ENCODE measurements at regions not wholly inside any gene's neighbourhood (a gene's known extent, or its start where the extent isn't known, plus 50 kb on each side); places are given as distances from the start of the nearest gene placed in this dataset.
"Not testable (repeated sequence)": the region's sequence is repeated elsewhere in the genome, so short reads cannot be mapped to it uniquely, and the experiment has no call there.

- no peak overlapping the region for H3K27ac ChIP-seq
- H3K36me3 ChIP-seq = no peaks in the 10 kb centered on the region
- H3K4me3 ChIP-seq = no peak overlapping the region
- no peak for DNase-seq (ENCODE audit: low spot score in 2 of 2)
- TF ChIP-seq, protein P1, sequence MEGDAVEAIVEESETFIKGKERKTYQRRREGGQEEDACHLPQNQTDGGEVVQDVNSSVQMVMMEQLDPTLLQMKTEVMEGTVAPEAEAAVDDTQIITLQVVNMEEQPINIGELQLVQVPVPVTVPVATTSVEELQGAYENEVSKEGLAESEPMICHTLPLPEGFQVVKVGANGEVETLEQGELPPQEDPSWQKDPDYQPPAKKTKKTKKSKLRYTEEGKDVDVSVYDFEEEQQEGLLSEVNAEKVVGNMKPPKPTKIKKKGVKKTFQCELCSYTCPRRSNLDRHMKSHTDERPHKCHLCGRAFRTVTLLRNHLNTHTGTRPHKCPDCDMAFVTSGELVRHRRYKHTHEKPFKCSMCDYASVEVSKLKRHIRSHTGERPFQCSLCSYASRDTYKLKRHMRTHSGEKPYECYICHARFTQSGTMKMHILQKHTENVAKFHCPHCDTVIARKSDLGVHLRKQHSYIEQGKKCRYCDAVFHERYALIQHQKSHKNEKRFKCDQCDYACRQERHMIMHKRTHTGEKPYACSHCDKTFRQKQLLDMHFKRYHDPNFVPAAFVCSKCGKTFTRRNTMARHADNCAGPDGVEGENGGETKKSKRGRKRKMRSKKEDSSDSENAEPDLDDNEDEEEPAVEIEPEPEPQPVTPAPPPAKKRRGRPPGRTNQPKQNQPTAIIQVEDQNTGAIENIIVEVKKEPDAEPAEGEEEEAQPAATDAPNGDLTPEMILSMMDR (IDR thresholded peaks at IDR 0.05) = no peak
- no peak for TF ChIP-seq EP300 (IDR thresholded peaks at IDR 0.05)
- TF ChIP-seq POLR2A (IDR thresholded peaks at IDR 0.05) = no peak
- TF ChIP-seq POLR2AphosphoS5 (IDR thresholded peaks at IDR 0.05) = no peak
- WGBS = 75% methylated on average over 1 of the region's 1 CpG
- no peaks in the 10 kb centered on the region for H3K4me1 ChIP-seq
- no peaks in the 10 kb centered on the region for H3K9me3 ChIP-seq
- H3K27me3 ChIP-seq = no peaks in the 10 kb centered on the region
Observed at GRCh38 chr5:99544356-99544755, 615.5 kb upstream of the CHD1 start.

- 54% methylated on average over 4 of the region's 4 CpGs for WGBS
- Histone ChIP-seq H3K27ac (no peak overlapping the region), H3K9me3 (no peaks in the 10 kb centered on the region), H3K4me1 (no peaks in the 10 kb centered on the region), H3K36me3 (no peaks in the 10 kb centered on the region), H3K4me3 (no peak overlapping the region), H3K27me3 (no peaks in the 10 kb centered on the region)
- TF ChIP-seq, protein P1 (IDR thresholded peaks at IDR 0.05) = no peak
- TF ChIP-seq POLR2A (IDR thresholded peaks at IDR 0.05) (no peak), EP300 (IDR thresholded peaks at IDR 0.05) (no peak), POLR2AphosphoS5 (IDR thresholded peaks at IDR 0.05) (no peak)
- no peak for DNase-seq (ENCODE audit: low spot score in 2 of 2)
Observed at GRCh38 chr5:99543841-99544240, 615.0 kb upstream of the CHD1 start.

DNA sequence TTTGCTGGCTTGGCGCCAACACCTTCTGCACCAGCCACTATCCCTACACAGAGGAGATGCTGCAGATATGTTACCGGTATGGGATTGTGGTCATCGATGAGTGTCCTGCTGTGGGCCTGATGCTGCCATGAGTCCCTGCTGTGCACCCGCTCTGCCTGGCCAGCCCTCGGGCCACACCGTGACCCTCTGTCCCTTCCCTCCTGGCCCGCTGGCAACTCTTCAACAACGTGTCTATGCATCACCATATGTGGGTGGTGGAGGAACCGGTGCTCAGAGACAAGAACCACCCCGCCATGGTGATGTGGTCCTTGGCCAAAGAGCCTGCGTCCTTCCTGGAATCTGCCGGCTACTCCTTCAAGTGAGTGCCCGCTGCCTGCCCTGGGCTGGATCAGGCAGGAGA, 605.4 kb upstream of the CHD1 start:
- H3K36me3 ChIP-seq, H3K9me3 ChIP-seq, H3K4me1 ChIP-seq, H3K27me3 ChIP-seq, H3K4me3 ChIP-seq, H3K27ac ChIP-seq: not testable (repeated sequence)
- 50% methylated on average over 2 of the region's 13 CpGs for WGBS
- peak in 1 of 2 donors; percentile 67 for DNase-seq (ENCODE audit: low spot score in 2 of 2)

- WGBS = 52% methylated on average over 1 of the region's 1 CpG
Observed at GRCh38 chr5:99521666-99522065, 592.9 kb upstream of the CHD1 start.

GRCh38 chr5:99515864-99516490, 587.2 kb upstream of the CHD1 start:
- H3K27me3 ChIP-seq; H3K27ac ChIP-seq; H3K4me1 ChIP-seq; H3K9me3 ChIP-seq; DNase-seq (ENCODE audit: low spot score in 2 of 2); H3K4me3 ChIP-seq; H3K36me3 ChIP-seq: not testable (repeated sequence)
- 28% methylated on average over 5 of the region's 6 CpGs for WGBS

More at GRCh38 chr5:99521666-99522065, 592.9 kb upstream of the CHD1 start:
- not testable (repeated sequence) for H3K4me3 ChIP-seq; H3K36me3 ChIP-seq; DNase-seq (ENCODE audit: low spot score in 2 of 2); H3K27me3 ChIP-seq; H3K27ac ChIP-seq; H3K4me1 ChIP-seq; H3K9me3 ChIP-seq

DNA sequence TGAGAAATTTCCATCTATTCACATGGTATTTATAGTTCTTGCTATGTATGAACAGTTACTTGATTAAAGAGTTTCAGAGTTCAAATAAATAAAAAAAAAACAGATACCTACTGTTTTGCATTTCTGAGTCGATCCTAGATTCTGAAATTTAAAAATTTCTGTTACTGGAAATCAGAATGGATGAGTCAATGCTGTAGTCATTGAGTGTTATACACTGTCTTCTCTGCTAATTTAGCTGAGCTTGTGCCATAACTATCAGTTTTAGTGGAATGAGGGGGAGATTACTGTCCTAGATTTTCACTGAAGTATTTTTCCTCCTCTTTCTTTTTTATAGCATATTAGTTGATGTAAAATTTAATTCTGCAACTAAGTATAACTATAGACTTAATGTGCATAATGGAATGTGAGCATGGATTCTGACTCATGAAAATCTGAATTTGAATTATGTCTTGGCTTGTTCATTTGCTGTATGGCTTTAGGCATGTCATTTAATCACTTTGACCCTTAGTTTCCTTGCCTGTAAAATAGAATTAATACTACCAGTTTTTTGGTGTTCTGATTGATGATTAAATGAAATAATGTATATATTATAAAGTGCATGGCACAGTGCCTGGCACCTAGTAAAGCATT, 581.5 kb upstream of the CHD1 start:
- not testable (repeated sequence) for DNase-seq (ENCODE audit: low spot score in 2 of 2); H3K27me3 ChIP-seq
- WGBS = 44% methylated on average over 1 of the region's 1 CpG

DNA sequence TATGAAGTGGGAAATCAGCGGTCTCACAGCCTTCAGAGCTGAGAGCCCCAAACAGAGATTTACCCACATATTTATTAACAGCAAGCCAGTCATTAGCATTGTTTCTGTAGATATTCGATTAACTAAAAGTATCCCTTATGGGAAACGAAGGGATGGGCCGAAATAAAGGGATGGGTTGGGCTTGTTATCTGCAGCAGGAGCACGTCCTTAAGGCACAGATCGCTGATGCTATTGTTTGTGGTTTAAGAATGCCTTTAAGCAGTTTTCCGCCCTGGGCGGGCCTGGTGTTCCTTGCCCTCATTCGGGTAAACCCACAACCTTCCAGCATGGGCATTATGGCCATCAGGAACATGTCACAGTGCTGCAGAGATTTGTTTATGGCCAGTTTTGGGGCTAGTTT, 580.3 kb upstream of the CHD1 start:
- not testable (repeated sequence) for H3K4me1 ChIP-seq; H3K36me3 ChIP-seq; DNase-seq (ENCODE audit: low spot score in 2 of 2); H3K27me3 ChIP-seq; H3K4me3 ChIP-seq; H3K27ac ChIP-seq; H3K9me3 ChIP-seq
- 80% methylated on average over 9 of the region's 9 CpGs for WGBS

More for the DNA sequence above, 581.5 kb upstream of the CHD1 start:
- H3K9me3 ChIP-seq, H3K36me3 ChIP-seq, H3K27ac ChIP-seq, H3K4me1 ChIP-seq, H3K4me3 ChIP-seq: not testable (repeated sequence)

GRCh38 chr5:99495456-99495855, 566.6 kb upstream of the CHD1 start:
- not testable (repeated sequence) for H3K9me3 ChIP-seq; H3K27ac ChIP-seq; H3K36me3 ChIP-seq; H3K4me3 ChIP-seq; H3K4me1 ChIP-seq; H3K27me3 ChIP-seq; DNase-seq (ENCODE audit: low spot score in 2 of 2)
- WGBS = 83% methylated on average over 4 of the region's 4 CpGs

DNA sequence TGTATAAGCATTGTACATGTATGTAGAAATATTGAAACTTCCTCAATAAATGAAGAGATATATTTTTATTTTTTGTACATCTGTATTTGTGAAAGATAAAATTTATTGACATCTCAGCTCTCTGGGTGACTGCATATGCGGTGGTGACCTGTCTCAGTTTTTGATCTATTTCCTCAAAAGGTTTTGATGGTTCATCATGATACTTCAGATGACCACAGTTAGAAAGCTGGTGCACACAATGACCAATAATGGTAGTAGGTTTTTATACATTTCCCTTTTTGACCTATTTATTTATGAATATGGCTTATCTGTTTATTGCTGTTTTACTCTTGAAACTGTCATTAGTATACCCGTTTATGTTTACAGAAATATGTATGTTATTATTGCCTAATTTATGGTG, 549.6 kb upstream of the CHD1 start:
- WGBS = 69% methylated on average over 2 of the region's 2 CpGs
- not testable (repeated sequence) for DNase-seq (ENCODE audit: low spot score in 2 of 2); H3K27ac ChIP-seq; H3K27me3 ChIP-seq; H3K4me3 ChIP-seq; H3K36me3 ChIP-seq; H3K4me1 ChIP-seq; H3K9me3 ChIP-seq

DNA sequence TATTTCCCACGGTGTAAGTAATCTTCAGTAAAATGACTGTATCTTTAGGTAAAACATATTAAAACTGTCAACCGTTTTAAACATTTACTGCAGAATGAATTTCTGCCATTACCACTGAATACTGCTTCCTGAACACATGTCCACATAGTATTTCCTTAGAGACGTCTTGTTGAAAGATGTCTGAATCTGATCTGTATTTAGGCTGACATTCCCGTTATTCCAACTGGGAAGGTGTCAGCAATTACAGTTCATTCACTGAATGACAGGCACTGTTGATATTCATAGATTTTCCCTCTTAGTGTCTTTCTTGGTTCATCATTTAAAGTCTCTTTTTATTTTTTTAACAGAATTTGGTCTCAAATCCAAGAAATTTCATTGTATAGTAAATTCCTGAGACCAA, 544.5 kb upstream of the CHD1 start:
- not testable (repeated sequence) for H3K4me3 ChIP-seq; H3K27ac ChIP-seq; H3K9me3 ChIP-seq; H3K4me1 ChIP-seq; DNase-seq (ENCODE audit: low spot score in 2 of 2); H3K36me3 ChIP-seq; H3K27me3 ChIP-seq
- 66% methylated on average over 4 of the region's 4 CpGs for WGBS

- not testable (repeated sequence) for H3K4me3 ChIP-seq; DNase-seq (ENCODE audit: low spot score in 2 of 2); H3K9me3 ChIP-seq; H3K36me3 ChIP-seq; H3K27ac ChIP-seq; H3K4me1 ChIP-seq; H3K27me3 ChIP-seq
- WGBS = 60% methylated on average over 4 of the region's 4 CpGs
Observed at GRCh38 chr5:99471726-99472125, 542.9 kb upstream of the CHD1 start.

DNA sequence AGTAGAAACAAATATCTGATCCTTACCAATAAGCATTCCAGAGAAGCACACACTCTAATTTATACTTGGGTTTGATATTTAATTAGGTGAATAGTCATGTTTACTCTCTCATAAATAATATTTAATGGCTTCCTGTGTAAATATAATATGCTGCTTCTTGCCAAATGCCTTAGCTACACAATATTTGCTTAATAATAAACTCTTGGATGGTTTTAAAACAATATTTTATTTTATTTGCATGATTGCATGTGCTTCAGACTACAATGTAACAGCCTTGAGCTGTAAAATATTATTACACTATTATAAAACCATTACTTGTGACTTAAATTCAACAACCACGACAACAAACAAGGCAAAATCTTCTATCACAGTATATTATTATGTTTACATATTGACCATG, 542.4 kb upstream of the CHD1 start:
- 61% methylated on average over 1 of the region's 1 CpG for WGBS
- not testable (repeated sequence) for H3K36me3 ChIP-seq; H3K4me1 ChIP-seq; H3K9me3 ChIP-seq; H3K27me3 ChIP-seq; H3K27ac ChIP-seq; DNase-seq (ENCODE audit: low spot score in 2 of 2); H3K4me3 ChIP-seq
